T-helper 1 cell treated with Interleukin-12 subunit alpha and Interleukin-12 subunit beta and Interleukin-4 antibody, amounts not matched to agents 30 μg/mL and 1 μg/mL, for 36 hours (primary cell): ENCODE measurements at regions not wholly inside any gene's neighbourhood (a gene's known extent, or its start where the extent isn't known, plus 50 kb on each side); places are given as distances from the start of the nearest gene placed in this dataset.

Experiments
- H3K27ac Mint-ChIP-seq: one replicate; pipeline ENCODE4 v1.8.0; 2021; ENCODE audit warnings: mild to moderate bottlenecking, mixed read lengths
- H3K27me3 Mint-ChIP-seq: one replicate; pipeline ENCODE4 v1.8.0; 2021; ENCODE audit warnings: low read depth, mixed read lengths
- H3K36me3 Mint-ChIP-seq: one replicate; pipeline ENCODE4 v1.8.0; 2021; ENCODE audit warnings: low read depth, mixed read lengths
- H3K4me1 Mint-ChIP-seq: one replicate; pipeline ENCODE4 v1.8.0; 2021; ENCODE audit warnings: low read depth, mixed read lengths
- H3K4me3 Mint-ChIP-seq: one replicate; pipeline ENCODE4 v1.8.0; 2021; ENCODE audit warnings: mild to moderate bottlenecking, moderate library complexity, mixed read lengths
- H3K9me3 Mint-ChIP-seq: one replicate; pipeline ENCODE4 v1.8.0; 2021; ENCODE audit warnings: mixed read lengths

GRCh38 chr22:34736081-34736480, 329.9 kb upstream of the ISX start:
- H3K9me3 Mint-ChIP-seq = peaks cover 9% of the 10 kb centered on the region
- H3K4me1 Mint-ChIP-seq = no peaks in the 10 kb centered on the region
- H3K36me3 Mint-ChIP-seq = no peaks in the 10 kb centered on the region
- H3K27ac Mint-ChIP-seq = no peak overlapping the region
- no peak overlapping the region for H3K4me3 Mint-ChIP-seq
- H3K27me3 Mint-ChIP-seq = no peaks in the 10 kb centered on the region

DNA sequence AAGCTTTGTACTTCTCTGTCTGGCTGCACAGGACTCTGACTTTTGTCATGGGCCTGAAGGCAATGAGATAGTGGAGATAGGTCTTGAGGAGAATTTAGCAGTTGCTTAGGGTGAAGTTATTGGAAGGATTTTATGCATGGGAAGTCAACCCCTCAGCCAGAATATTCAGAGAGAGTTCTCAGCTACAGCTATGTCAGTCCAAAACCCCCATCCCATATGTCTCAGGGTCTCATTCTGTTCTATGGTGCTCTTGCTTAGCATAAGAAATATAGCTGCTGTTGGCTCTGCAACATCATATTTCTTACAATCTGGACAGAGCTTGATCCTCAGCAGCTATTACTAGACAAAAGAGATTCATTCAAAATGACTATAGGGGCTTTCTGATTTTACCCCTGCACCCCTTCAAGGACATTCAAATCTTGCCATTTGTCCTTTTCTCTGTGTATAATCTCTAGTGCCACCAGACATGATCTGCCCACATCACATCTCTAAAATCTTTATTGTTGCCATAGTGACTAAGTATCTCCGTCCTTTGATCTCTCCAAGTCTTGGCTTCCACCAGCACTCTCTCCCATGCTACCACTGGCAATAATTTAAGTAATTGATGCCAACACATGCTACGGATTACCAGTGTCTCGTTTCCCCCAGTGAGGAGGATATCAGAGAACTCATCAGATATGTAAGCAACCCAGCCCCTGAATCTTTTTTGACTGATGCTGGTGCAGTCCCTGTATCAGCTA, 327.1 kb upstream of the ISX start:
- Mint-ChIP-seq H3K4me1 (no peaks in the 10 kb centered on the region), H3K27me3 (no peaks in the 10 kb centered on the region), H3K9me3 (peaks cover 9% of the 10 kb centered on the region), H3K36me3 (no peaks in the 10 kb centered on the region), H3K4me3 (no peak overlapping the region), H3K27ac (no peak overlapping the region)

- no peaks in the 10 kb centered on the region for H3K36me3 Mint-ChIP-seq
- H3K4me1 Mint-ChIP-seq = no peaks in the 10 kb centered on the region
- no peak overlapping the region for H3K27ac Mint-ChIP-seq
- peaks cover under 1% of the 10 kb centered on the region for H3K9me3 Mint-ChIP-seq
- no peaks in the 10 kb centered on the region for H3K27me3 Mint-ChIP-seq
- no peak overlapping the region for H3K4me3 Mint-ChIP-seq
Measured at GRCh38 chr22:34743110-34743751, 322.7 kb upstream of the ISX start.

- H3K9me3 Mint-ChIP-seq = peaks cover 4% of the 10 kb centered on the region
- no peaks in the 10 kb centered on the region for H3K4me1 Mint-ChIP-seq
- H3K27me3 Mint-ChIP-seq = no peaks in the 10 kb centered on the region
- H3K36me3 Mint-ChIP-seq = no peaks in the 10 kb centered on the region
- no peak overlapping the region for H3K27ac Mint-ChIP-seq
- no peak overlapping the region for H3K4me3 Mint-ChIP-seq
Measured at GRCh38 chr22:34760276-34761008, 305.5 kb upstream of the ISX start.

- H3K27ac Mint-ChIP-seq = no peak overlapping the region
- peaks cover 4% of the 10 kb centered on the region for H3K9me3 Mint-ChIP-seq
- no peaks in the 10 kb centered on the region for H3K4me1 Mint-ChIP-seq
- H3K27me3 Mint-ChIP-seq = no peaks in the 10 kb centered on the region
- H3K4me3 Mint-ChIP-seq = no peak overlapping the region
- no peaks in the 10 kb centered on the region for H3K36me3 Mint-ChIP-seq
Measured at GRCh38 chr22:34761111-34761510, 304.8 kb upstream of the ISX start.

GRCh38 chr22:34763496-34763895, 302.5 kb upstream of the ISX start:
- H3K4me1 Mint-ChIP-seq = no peaks in the 10 kb centered on the region

DNA sequence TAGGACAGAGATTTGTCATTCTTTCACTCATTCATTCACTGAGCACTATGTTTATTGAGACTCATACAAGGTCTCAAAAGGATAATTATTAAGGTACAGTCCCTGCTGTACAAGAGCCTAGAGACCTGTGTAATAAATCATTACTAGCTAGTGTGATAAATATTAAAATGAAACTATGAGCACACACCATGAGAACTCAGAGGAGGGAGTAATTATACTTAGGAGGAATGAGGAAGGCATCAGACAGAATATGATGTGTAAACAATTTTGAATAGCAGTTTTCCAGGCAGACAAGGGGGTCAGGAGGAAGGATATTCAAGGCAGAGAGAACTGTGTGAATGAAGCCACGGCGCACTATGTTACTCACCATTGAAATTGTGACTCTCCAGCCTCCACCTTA, 300.8 kb upstream of the ISX start:
- no peak overlapping the region for H3K27ac Mint-ChIP-seq

More at GRCh38 chr22:34763496-34763895, 302.5 kb upstream of the ISX start:
- H3K27ac Mint-ChIP-seq = no peak overlapping the region
- no peaks in the 10 kb centered on the region for H3K9me3 Mint-ChIP-seq
- no peaks in the 10 kb centered on the region for H3K36me3 Mint-ChIP-seq
- H3K27me3 Mint-ChIP-seq = no peaks in the 10 kb centered on the region
- H3K4me3 Mint-ChIP-seq = no peak overlapping the region

GRCh38 chr22:34769361-34769760, 296.6 kb upstream of the ISX start:
- no peak overlapping the region for H3K4me3 Mint-ChIP-seq
- H3K27me3 Mint-ChIP-seq = no peaks in the 10 kb centered on the region
- no peak overlapping the region for H3K27ac Mint-ChIP-seq
- no peaks in the 10 kb centered on the region for H3K4me1 Mint-ChIP-seq
- H3K9me3 Mint-ChIP-seq = peaks cover 3% of the 10 kb centered on the region
- H3K36me3 Mint-ChIP-seq = no peaks in the 10 kb centered on the region

More for the DNA sequence above, 300.8 kb upstream of the ISX start:
- H3K4me3 Mint-ChIP-seq = no peak overlapping the region
- no peaks in the 10 kb centered on the region for H3K4me1 Mint-ChIP-seq
- no peaks in the 10 kb centered on the region for H3K36me3 Mint-ChIP-seq
- no peaks in the 10 kb centered on the region for H3K9me3 Mint-ChIP-seq
- H3K27me3 Mint-ChIP-seq = no peaks in the 10 kb centered on the region

DNA sequence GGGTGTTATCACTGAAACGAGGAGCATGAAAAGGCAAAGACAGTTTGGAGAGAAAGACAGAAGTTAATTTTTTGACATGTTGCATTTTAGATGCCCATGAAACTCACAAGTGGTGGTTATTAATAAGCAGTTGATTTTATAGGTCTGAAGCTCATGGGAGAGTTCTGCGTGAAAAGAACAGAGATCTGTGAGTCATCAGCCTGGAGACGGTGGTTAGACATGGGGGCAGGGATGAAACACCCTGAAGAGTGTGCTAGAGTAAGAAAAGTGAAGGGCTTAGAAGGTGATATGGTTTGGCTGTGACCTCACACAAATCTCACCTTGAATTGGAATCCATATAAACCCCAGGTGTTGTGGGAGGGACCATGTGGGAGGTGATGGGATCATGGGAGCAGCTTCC, 289.1 kb upstream of the ISX start:
- peaks cover 33% of the 10 kb centered on the region for H3K9me3 Mint-ChIP-seq
- no peak overlapping the region for H3K4me3 Mint-ChIP-seq
- H3K27me3 Mint-ChIP-seq = no peaks in the 10 kb centered on the region
- H3K36me3 Mint-ChIP-seq = no peaks in the 10 kb centered on the region
- H3K4me1 Mint-ChIP-seq = no peaks in the 10 kb centered on the region
- H3K27ac Mint-ChIP-seq = no peak overlapping the region

- Mint-ChIP-seq H3K27ac (no peak overlapping the region), H3K27me3 (no peaks in the 10 kb centered on the region), H3K4me3 (no peak overlapping the region), H3K4me1 (no peaks in the 10 kb centered on the region), H3K36me3 (no peaks in the 10 kb centered on the region), H3K9me3 (peaks cover 36% of the 10 kb centered on the region)
Measured at GRCh38 chr22:34781681-34782080, 284.3 kb upstream of the ISX start.

DNA sequence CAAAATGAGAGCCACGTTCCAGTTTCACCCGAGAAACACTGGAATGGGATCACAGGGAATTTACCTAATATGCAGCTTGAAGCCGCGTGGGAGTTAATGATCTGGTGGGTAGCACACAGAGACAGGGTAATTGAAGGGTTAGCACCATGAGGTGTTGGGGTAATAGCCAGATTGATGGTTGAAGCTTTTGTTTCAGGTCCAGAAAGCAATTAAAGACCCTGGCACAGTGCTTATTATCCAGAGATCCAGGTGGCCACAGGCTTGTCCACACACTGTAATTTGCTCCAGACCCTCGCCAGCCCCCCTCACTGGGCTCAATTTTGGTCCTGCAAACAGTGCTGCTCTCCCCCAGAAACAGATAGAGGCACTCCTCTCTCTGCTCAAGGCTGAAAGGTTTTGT, 282.5 kb upstream of the ISX start:
- Mint-ChIP-seq H3K27me3 (no peaks in the 10 kb centered on the region), H3K4me3 (no peak overlapping the region), H3K9me3 (peaks cover 25% of the 10 kb centered on the region), H3K27ac (no peak overlapping the region), H3K36me3 (no peaks in the 10 kb centered on the region), H3K4me1 (no peaks in the 10 kb centered on the region)

- Mint-ChIP-seq H3K27me3 (no peaks in the 10 kb centered on the region), H3K9me3 (peaks cover 21% of the 10 kb centered on the region), H3K4me1 (no peaks in the 10 kb centered on the region), H3K27ac (no peak overlapping the region), H3K36me3 (no peaks in the 10 kb centered on the region), H3K4me3 (no peak overlapping the region)
Measured at GRCh38 chr22:34784056-34784455, 281.9 kb upstream of the ISX start.

GRCh38 chr22:34797826-34798225, 268.1 kb upstream of the ISX start:
- no peak overlapping the region for H3K27ac Mint-ChIP-seq
- H3K4me1 Mint-ChIP-seq = no peaks in the 10 kb centered on the region
- no peaks in the 10 kb centered on the region for H3K27me3 Mint-ChIP-seq
- peaks cover 7% of the 10 kb centered on the region for H3K9me3 Mint-ChIP-seq
- no peak overlapping the region for H3K4me3 Mint-ChIP-seq
- no peaks in the 10 kb centered on the region for H3K36me3 Mint-ChIP-seq

DNA sequence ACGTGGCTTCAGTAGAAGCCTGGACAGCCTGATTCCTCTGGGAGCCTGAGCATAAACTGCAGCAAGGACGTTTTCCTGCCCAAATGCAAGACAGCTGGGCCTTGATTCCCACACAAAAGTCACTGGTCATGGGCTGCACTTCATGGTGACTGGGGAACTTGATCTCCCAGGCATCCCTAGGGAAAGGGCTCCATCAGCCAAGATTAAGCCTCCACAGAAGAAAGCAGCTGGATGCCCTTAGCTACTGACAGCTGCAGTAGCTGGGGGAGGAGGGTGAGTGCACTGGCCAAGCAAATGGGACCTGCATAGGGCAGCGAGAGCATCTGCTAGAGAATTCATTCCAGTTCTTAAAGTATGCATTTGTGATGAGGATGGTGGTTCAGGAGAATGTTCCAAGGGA, 267.4 kb upstream of the ISX start:
- no peaks in the 10 kb centered on the region for H3K36me3 Mint-ChIP-seq
- H3K4me3 Mint-ChIP-seq = no peak overlapping the region
- H3K4me1 Mint-ChIP-seq = no peaks in the 10 kb centered on the region
- no peak overlapping the region for H3K27ac Mint-ChIP-seq
- no peaks in the 10 kb centered on the region for H3K27me3 Mint-ChIP-seq
- H3K9me3 Mint-ChIP-seq = peaks cover 7% of the 10 kb centered on the region
